Tibial artery (tissue), 4 donors: ENCODE measurements at regions not wholly inside any gene's neighbourhood (a gene's known extent, or its start where the extent isn't known, plus 50 kb on each side); places are given as distances from the start of the nearest gene placed in this dataset.

Source experiments
- DNase-seq, 2 donors: peaks; one replicate each; pipeline ENCODE4 v3.0.0-alpha.2; 2019
- H3K27ac ChIP-seq, 2 donors: fragments of 200-600 bp; sonication (generic) in 1 of 2; 1 replicate in 1 of 2; 2 replicates in 1 of 2; pipeline ENCODE4 v1.5.1; 2018 to 2019; ENCODE audit warnings: mild to moderate bottlenecking in 1 of 2
- H3K27me3 ChIP-seq, 2 donors: fragments of 200-600 bp; sonication (generic) in 1 of 2; one replicate each; pipeline versions ENCODE4 v1.5.1 to v1.6.0; 2016 to 2019
- H3K36me3 ChIP-seq, 3 donors: fragments of 200-600 bp; sonication (generic) in 2 of 3; one replicate each; pipeline ENCODE4 v1.5.1; 2016 to 2019; ENCODE audit warnings: mild to moderate bottlenecking in 2 of 3
- H3K4me1 ChIP-seq, 4 donors: fragments of 200-600 bp; sonication (generic) in 2 of 4; 1 replicate in 3 of 4; 2 replicates in 1 of 4; pipeline ENCODE4 v1.5.1; 2016 to 2019
- H3K4me3 ChIP-seq, 2 donors: fragments of 200-600 bp; sonication (generic) in 1 of 2; 1 replicate in 1 of 2; 2 replicates in 1 of 2; pipeline ENCODE4 v1.5.1; 2018 to 2019; ENCODE audit warnings: mild to moderate bottlenecking in 2 of 2
- H3K9me3 ChIP-seq, 3 donors: fragments of 200-600 bp; sonication (generic) in 1 of 3; one replicate each; pipeline ENCODE4 v1.5.1; 2016 to 2019
- CTCF ChIP-seq, 2 experiments: fragments of 200-600 bp in 1 of 2; fragments of 450-650 bp in 1 of 2; IDR thresholded peaks; one replicate each; pipeline ENCODE4 v1.5.1; 2017 to 2019; ENCODE audit warnings: antibody characterized with exemption in 2 of 2, mild to moderate bottlenecking in 1 of 2, moderate library complexity in 1 of 2
- intact Hi-C: fragments of 100-400 bp; cut with DNase I; formaldehyde crosslinking; loops from one replicate; pipeline ENCODE4 v1.15.0; 2023; ENCODE audit warnings: low total_unique reads

DNA sequence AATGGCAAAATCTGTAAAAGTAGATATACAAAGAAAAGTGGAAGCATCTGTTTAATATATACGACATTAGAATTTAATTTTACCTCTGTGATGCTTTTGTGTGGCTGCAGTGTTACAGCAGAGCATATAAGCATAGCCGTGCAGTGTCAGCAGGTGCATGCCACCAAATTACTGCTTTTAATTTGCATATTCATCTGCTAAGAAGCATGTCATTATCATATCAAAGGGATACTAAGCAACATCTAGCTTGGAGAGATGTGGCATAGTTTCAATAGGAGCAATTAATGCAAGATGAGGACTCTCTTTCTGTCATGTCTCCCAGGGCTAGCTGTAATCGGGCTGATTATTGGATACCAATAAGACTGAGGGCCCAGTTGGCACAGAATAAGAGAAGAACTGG, 214.4 kb upstream of the SOX2 start:
- Histone ChIP-seq H3K36me3 (no peaks in the 10 kb centered on the region), H3K4me3 (no peak overlapping the region), H3K4me1 (no peaks in the 10 kb centered on the region), H3K27me3 (no peaks in the 10 kb centered on the region), H3K9me3 (no peaks in the 10 kb centered on the region), H3K27ac (no peak overlapping the region)
- intact Hi-C loops, result no loop called here
- TF ChIP-seq CTCF (IDR thresholded peaks at IDR 0.05), result no peak
- DNase-seq, result no peak

- H3K4me3 ChIP-seq, result no peak overlapping the region
- intact Hi-C loops, result no loop called here
- no peak for TF ChIP-seq CTCF (IDR thresholded peaks at IDR 0.05)
- DNase-seq, result no peak
- H3K27me3 ChIP-seq, result no peaks in the 10 kb centered on the region
- H3K9me3 ChIP-seq, result no peaks in the 10 kb centered on the region
- H3K4me1 ChIP-seq, result no peaks in the 10 kb centered on the region
- H3K27ac ChIP-seq, result no peak overlapping the region
- no peaks in the 10 kb centered on the region for H3K36me3 ChIP-seq
Measured at GRCh38 chr3:181493423-181493822, 218.3 kb upstream of the SOX2 start.

- H3K4me1 ChIP-seq, result no peaks in the 10 kb centered on the region
- H3K36me3 ChIP-seq, result no peaks in the 10 kb centered on the region
- no peak overlapping the region for H3K27ac ChIP-seq
- no peak for TF ChIP-seq CTCF (IDR thresholded peaks at IDR 0.05)
- intact Hi-C loops, result no loop called here
- no peak overlapping the region for H3K4me3 ChIP-seq
- H3K27me3 ChIP-seq, result no peaks in the 10 kb centered on the region
- no peak for DNase-seq
- no peaks in the 10 kb centered on the region for H3K9me3 ChIP-seq
Measured at GRCh38 chr3:181488536-181488935, 223.2 kb upstream of the SOX2 start.

DNA sequence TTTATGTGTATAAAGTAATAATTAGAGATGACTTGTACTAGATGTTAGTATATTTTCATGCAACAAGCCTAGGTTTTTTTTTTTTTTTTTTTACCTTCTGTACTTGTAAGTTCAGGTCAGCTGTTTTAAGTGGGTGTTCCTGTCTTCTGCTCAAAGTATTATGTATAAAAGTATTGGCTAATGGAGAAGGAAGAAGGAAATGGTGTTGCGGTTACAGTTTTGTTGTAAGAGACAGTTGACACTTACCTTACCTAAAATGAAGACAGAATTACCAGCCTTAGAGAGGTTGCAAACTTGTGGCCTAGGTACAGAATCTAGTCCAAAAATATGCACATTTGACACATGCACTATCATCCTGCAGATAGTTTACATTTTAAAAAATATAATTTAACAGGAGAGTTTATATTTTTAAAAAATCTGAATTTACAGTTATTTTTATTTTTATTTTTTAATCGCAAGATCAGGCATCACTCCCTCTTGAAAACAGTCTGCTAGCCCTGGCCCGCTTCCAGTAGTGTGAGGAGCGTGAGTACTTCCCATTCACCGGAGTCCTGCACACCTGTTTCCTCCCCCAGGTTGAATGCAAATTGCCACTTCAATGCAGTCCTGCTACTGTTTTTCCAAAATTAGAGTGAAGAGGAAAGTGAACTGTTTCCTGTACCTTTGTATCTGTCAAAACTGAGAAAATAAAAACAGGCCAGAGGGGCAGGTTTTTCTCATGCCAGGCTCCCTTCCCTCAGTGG, 224.3 kb upstream of the SOX2 start:
- no peak for TF ChIP-seq CTCF (IDR thresholded peaks at IDR 0.05)
- Histone ChIP-seq H3K36me3 (no peaks in the 10 kb centered on the region), H3K27ac (no peak overlapping the region), H3K9me3 (no peaks in the 10 kb centered on the region), H3K27me3 (no peaks in the 10 kb centered on the region), H3K4me1 (no peaks in the 10 kb centered on the region), H3K4me3 (no peak overlapping the region)
- no peak for DNase-seq
- intact Hi-C loops, result no loop called here

- Histone ChIP-seq H3K36me3 (no peaks in the 10 kb centered on the region), H3K4me3 (no peak overlapping the region), H3K9me3 (no peaks in the 10 kb centered on the region), H3K27me3 (no peaks in the 10 kb centered on the region), H3K4me1 (no peaks in the 10 kb centered on the region), H3K27ac (no peak overlapping the region)
- intact Hi-C loops, result no loop called here
- DNase-seq, result no peak
- TF ChIP-seq CTCF (IDR thresholded peaks at IDR 0.05), result no peak
Measured at GRCh38 chr3:181486141-181486885, 225.4 kb upstream of the SOX2 start.
